SK-N-SH (cell line): ENCODE measurements at regions not wholly inside any gene's neighbourhood (a gene's known extent, or its start where the extent isn't known, plus 50 kb on each side); places are given as distances from the start of the nearest gene placed in this dataset.

Experiments
- CTCF ChIP-seq: fragments of 200-600 bp; sonication (generic); IDR thresholded peaks from 2 replicates; pipeline ENCODE4 v1.6.1; 2017; ENCODE audit warnings: antibody characterized with exemption, mild to moderate bottlenecking, moderate library complexity
- EP300 ChIP-seq, 2 experiments: IDR thresholded peaks; 2 replicates each; pipeline versions ENCODE4 v1.4.0 to v1.6.1; 2012; ENCODE audit warnings: borderline replicate concordance in 1 of 2, low read depth in 1 of 2, low read length in 1 of 2
- FOSL2 ChIP-seq: IDR thresholded peaks from 2 replicates; pipeline ENCODE4 v1.4.0; 2012; ENCODE audit warnings: low read depth, mild to moderate bottlenecking, moderate library complexity, borderline replicate concordance
- JUND ChIP-seq: IDR thresholded peaks from 2 replicates; pipeline ENCODE4 v1.4.0; 2012
- NFIC ChIP-seq: IDR thresholded peaks from 2 replicates; pipeline ENCODE4 v1.4.0; 2012; ENCODE audit warnings: borderline replicate concordance
- TAF1 ChIP-seq: IDR thresholded peaks from 2 replicates; pipeline ENCODE4 v1.6.1; 2012; ENCODE audit warnings: low read depth, mild to moderate bottlenecking, low read length, moderate library complexity, borderline replicate concordance
- YY1 ChIP-seq: IDR thresholded peaks from 2 replicates; pipeline ENCODE4 v1.4.0; 2012; ENCODE audit warnings: low read depth, mild to moderate bottlenecking

GRCh38 chr3:6425289-6425820, 435.6 kb upstream of the GRM7 start:
- TF ChIP-seq JUND = no peak
- TF ChIP-seq TAF1 = no peak
- no peak for TF ChIP-seq YY1
- TF ChIP-seq CTCF = no peak
- TF ChIP-seq FOSL2 = no peak
- no peak for TF ChIP-seq EP300 (IDR thresholded peaks at IDR 0.05; ENCODE audit: borderline replicate concordance in 1 of 2, low read depth in 1 of 2, low read length in 1 of 2)
- TF ChIP-seq NFIC = no peak
